Fibroblast of mammary gland (primary cell): ENCODE measurements at regions not wholly inside any gene's neighbourhood (a gene's known extent, or its start where the extent isn't known, plus 50 kb on each side); places are given as distances from the start of the nearest gene placed in this dataset.
"Not testable (repeated sequence)": the region's sequence is repeated elsewhere in the genome, so short reads cannot be mapped to it uniquely, and the experiment has no call there.

Experiments used
- DNase-seq: peaks from one replicate; pipeline ENCODE4 v3.0.0-alpha.2; 2010; ENCODE audit warnings: low read depth
- H3K4me3 ChIP-seq: 2 replicates; pipeline ENCODE4 v1.5.1; 2011; ENCODE audit warnings: low read depth, mild to moderate bottlenecking, low read length, moderate library complexity; ENCODE audit not compliant: control insufficient read depth
- CTCF ChIP-seq: conservative IDR thresholded peaks from 2 replicates; pipeline ENCODE4 v1.5.1; 2011; ENCODE audit warnings: low read depth, low read length, inconsistent platforms; ENCODE audit not compliant: control insufficient read depth, insufficient read depth

- TF ChIP-seq CTCF, result no peak
- no peak for DNase-seq
- no peak overlapping the region for H3K4me3 ChIP-seq
These were observed 118.2 kb upstream of the ZNF516 start for GRCh38 chr18:76613053-76613754.

- not testable (repeated sequence) for H3K4me3 ChIP-seq, DNase-seq
These were observed 116.7 kb upstream of the ZNF516 start for GRCh38 chr18:76611750-76612045.

- peak overlapping the region; percentile 41 for H3K4me3 ChIP-seq
- no peak for TF ChIP-seq CTCF
- peak; percentile 85 for DNase-seq
These were observed 116.1 kb upstream of the ZNF516 start for GRCh38 chr18:76610933-76611749.

GRCh38 chr18:76610012-76610411 lies 115.0 kb upstream of the ZNF516 start:
- no peak overlapping the region for H3K4me3 ChIP-seq
- DNase-seq, result no peak
- no peak for TF ChIP-seq CTCF

GRCh38 chr18:76605341-76605929 lies 110.4 kb upstream of the ZNF516 start:
- H3K4me3 ChIP-seq, result no peak overlapping the region
- TF ChIP-seq CTCF, result no peak
- DNase-seq, result no peak

- peak; percentile 35 for DNase-seq
- H3K4me3 ChIP-seq, result no peak overlapping the region
- TF ChIP-seq CTCF, result no peak
These were observed 109.8 kb upstream of the ZNF516 start for GRCh38 chr18:76604935-76605240.

- TF ChIP-seq CTCF, result no peak
- no peak overlapping the region for H3K4me3 ChIP-seq
- no peak for DNase-seq
These were observed 109.3 kb upstream of the ZNF516 start for GRCh38 chr18:76604108-76604934.
